ENCODE measurements at regions not wholly inside any gene's neighbourhood (a gene's known extent, or its start where the extent isn't known, plus 50 kb on each side); places are given as distances from the start of the nearest gene placed in this dataset.

- TF ChIP-seq CTCF (IDR thresholded peaks at IDR 0.05; ENCODE audit: borderline replicate concordance, insufficient read depth, low read depth, low read length): no peak
- H3K4me3 ChIP-seq (ENCODE audit: low read depth, low read length): no peak overlapping the region
Measured at GRCh38 chr16:59368586-59368985, 634.5 kb upstream of the GOT2 start.

- no peak for TF ChIP-seq CTCF (IDR thresholded peaks at IDR 0.05; ENCODE audit: borderline replicate concordance, insufficient read depth, low read depth, low read length)
- H3K4me3 ChIP-seq (ENCODE audit: low read depth, low read length): no peak overlapping the region
Measured at GRCh38 chr16:59356709-59357108, 622.6 kb upstream of the GOT2 start.

- H3K4me3 ChIP-seq (ENCODE audit: low read depth, low read length): no peak overlapping the region
- TF ChIP-seq CTCF (IDR thresholded peaks at IDR 0.05; ENCODE audit: borderline replicate concordance, insufficient read depth, low read depth, low read length): no peak
Measured at GRCh38 chr16:59356144-59356543, 622.0 kb upstream of the GOT2 start.

GRCh38 chr16:59355704-59356103 is 621.6 kb upstream of the GOT2 start:
- H3K4me3 ChIP-seq (ENCODE audit: low read depth, low read length): no peak overlapping the region
- no peak for TF ChIP-seq CTCF (IDR thresholded peaks at IDR 0.05; ENCODE audit: borderline replicate concordance, insufficient read depth, low read depth, low read length)

GRCh38 chr16:59351305-59351903 is 617.3 kb upstream of the GOT2 start:
- no peak for TF ChIP-seq CTCF (IDR thresholded peaks at IDR 0.05; ENCODE audit: borderline replicate concordance, insufficient read depth, low read depth, low read length)
- no peak overlapping the region for H3K4me3 ChIP-seq (ENCODE audit: low read depth, low read length)

GRCh38 chr16:59350670-59351069 is 616.6 kb upstream of the GOT2 start:
- TF ChIP-seq CTCF (IDR thresholded peaks at IDR 0.05; ENCODE audit: borderline replicate concordance, insufficient read depth, low read depth, low read length): no peak
- no peak overlapping the region for H3K4me3 ChIP-seq (ENCODE audit: low read depth, low read length)

GRCh38 chr16:59342669-59343068 is 608.6 kb upstream of the GOT2 start:
- TF ChIP-seq CTCF (IDR thresholded peaks at IDR 0.05; ENCODE audit: borderline replicate concordance, insufficient read depth, low read depth, low read length): no peak
- no peak overlapping the region for H3K4me3 ChIP-seq (ENCODE audit: low read depth, low read length)
